Right lobe of liver (tissue), 6 donors: ENCODE measurements at regions not wholly inside any gene's neighbourhood (a gene's known extent, or its start where the extent isn't known, plus 50 kb on each side); places are given as distances from the start of the nearest gene placed in this dataset.

Experiments
- ATAC-seq, 4 donors: fragments of 200-7000 bp; cut with Tn5 transposase; one replicate each; pipeline ENCODE4 v1.9.1; 2020; ENCODE audit warnings: mild to moderate bottlenecking in 4 of 4, moderate library complexity in 4 of 4
- DNase-seq, 3 donors: peaks; one replicate each; pipeline ENCODE4 v3.0.0-alpha.2; 2020
- H3K27ac ChIP-seq, 3 donors: fragments of 200-600 bp; one replicate each; pipeline ENCODE4 v1.8.0; 2022
- H3K27me3 ChIP-seq, 2 donors: fragments of 200-600 bp; one replicate each; pipeline ENCODE4 v1.8.0; 2022
- H3K36me3 ChIP-seq, 4 donors: fragments of 200-600 bp; sonication (generic) in 1 of 4; one replicate each; pipeline versions ENCODE4 v1.5.1 to v1.8.0; 2017 to 2022; ENCODE audit warnings: control low read depth in 1 of 4
- H3K4me1 ChIP-seq, 4 donors: fragments of 200-600 bp; sonication (generic) in 1 of 4; one replicate each; pipeline versions ENCODE4 v1.5.1 to v1.8.0; 2017 to 2022; ENCODE audit warnings: control low read depth in 1 of 4
- H3K4me3 ChIP-seq, 3 donors: fragments of 200-600 bp; one replicate each; pipeline ENCODE4 v1.8.0; 2022
- H3K9me3 ChIP-seq, 4 donors: fragments of 200-600 bp; sonication (generic) in 1 of 4; one replicate each; pipeline versions ENCODE4 v1.5.1 to v1.8.0; 2017 to 2022; ENCODE audit warnings: control low read depth in 1 of 4
- CTCF ChIP-seq, 4 donors: fragments of 200-600 bp in 3 of 4; fragments of 450-650 bp in 1 of 4; IDR thresholded peaks; one replicate each; pipeline versions ENCODE4 v1.5.1 to v1.8.0; 2016 to 2022; ENCODE audit warnings: antibody characterized with exemption in 4 of 4, mild to moderate bottlenecking in 2 of 4
- POLR2A ChIP-seq: fragments of 450-650 bp; IDR thresholded peaks from one replicate; pipeline ENCODE4 v1.6.1; 2017; ENCODE audit warnings: antibody characterized with exemption, mild to moderate bottlenecking
- WGBS: methylation state at CpG from one replicate; pipeline ENCODE4 v1.1.6; 2018; ENCODE audit warnings: low coverage, low lambda C conversion rate; ENCODE audit not compliant: insufficient coverage; ENCODE audit errors: missing lambda C conversion rate; 5-methylcytosine and 5-hydroxymethylcytosine counted together
- intact Hi-C, 2 donors: fragments of 100-400 bp; cut with DNase I; formaldehyde crosslinking; loops; one replicate each; pipeline versions ENCODE4 v1.11.2 to v1.14.1; 2022
- donor health status: DM: no; HTN: yes; CAD: no.
- donor health status: DM: no; HTN: no; CAD: no.
- donor health status: DM: no; HTN: no; CAD: no.
- donor health status: DM: no; HTN: yes; CAD: no.
- donor health status: DM: no; HTN: yes; CAD: no.

GRCh38 chrX:40303256-40304077 lies 205.7 kb upstream of the BCOR start:
- ATAC-seq (no peak), DNase-seq (no peak)
- Histone ChIP-seq H3K27ac (no peak overlapping the region), H3K9me3 (no peaks in the 10 kb centered on the region), H3K27me3 (peaks cover 0 to 7% of the 10 kb centered on the region in 2 donors), H3K4me3 (no peak overlapping the region), H3K4me1 (no peaks in the 10 kb centered on the region), H3K36me3 (no peaks in the 10 kb centered on the region)
- TF ChIP-seq CTCF (IDR thresholded peaks at IDR 0.05) (no peak), POLR2A (no peak)
- WGBS, result 71% methylated on average over 2 of the region's 4 CpGs
- intact Hi-C loops, result no loop called here

GRCh38 chrX:40300286-40300890 lies 202.6 kb upstream of the BCOR start:
- Histone ChIP-seq H3K9me3 (no peaks in the 10 kb centered on the region), H3K27ac (no peak overlapping the region), H3K36me3 (no peaks in the 10 kb centered on the region), H3K4me1 (no peaks in the 10 kb centered on the region), H3K4me3 (no peak overlapping the region), H3K27me3 (peaks cover 0 to 7% of the 10 kb centered on the region in 2 donors)
- 72% methylated on average over 11 of the region's 15 CpGs for WGBS
- TF ChIP-seq CTCF (IDR thresholded peaks at IDR 0.05), result no peak
- no peak for TF ChIP-seq POLR2A
- no peak for DNase-seq
- ATAC-seq, result no peak
- intact Hi-C loops, result no loop called here

DNA sequence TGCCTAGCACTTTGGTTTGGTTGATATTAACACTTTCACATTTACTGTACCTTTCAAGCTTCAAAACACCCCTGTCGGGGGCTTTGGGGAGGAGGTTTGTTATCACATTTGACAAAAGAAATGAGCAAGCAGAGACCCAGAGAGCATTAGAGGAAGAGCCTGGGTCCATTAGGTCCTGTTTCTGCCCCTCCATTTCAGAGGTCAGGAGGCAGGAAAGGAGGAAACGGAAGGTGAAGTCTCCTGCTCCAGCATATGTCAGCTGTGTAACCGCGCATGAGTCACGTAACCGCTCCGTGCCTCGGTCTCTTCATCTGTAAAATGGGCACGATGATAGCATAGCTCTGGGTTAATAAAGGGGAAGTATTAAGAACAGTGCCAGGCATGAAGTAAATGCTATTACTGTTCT lies 201.9 kb upstream of the BCOR start:
- Histone ChIP-seq H3K27ac (no peak overlapping the region), H3K27me3 (peaks cover 0 to 7% of the 10 kb centered on the region in 2 donors)
- 65% methylated on average over 9 of the region's 9 CpGs for WGBS

More for the DNA sequence above, 201.9 kb upstream of the BCOR start:
- Histone ChIP-seq H3K4me1 (no peaks in the 10 kb centered on the region), H3K36me3 (no peaks in the 10 kb centered on the region), H3K9me3 (no peaks in the 10 kb centered on the region), H3K4me3 (no peak overlapping the region)
- ATAC-seq, result no peak
- no peak for TF ChIP-seq CTCF (IDR thresholded peaks at IDR 0.05)
- intact Hi-C loops, result no loop called here
- no peak for DNase-seq
